GM18517 (cell line): ENCODE measurements at regions not wholly inside any gene's neighbourhood (a gene's known extent, or its start where the extent isn't known, plus 50 kb on each side); places are given as distances from the start of the nearest gene placed in this dataset.
A peak's percentile ranks its signal among the peaks of the same experiment; 100 is the strongest.

ENCODE experiments used
- ATAC-seq: cut with Tn5 transposase; IDR thresholded peaks from one replicate; pipeline ENCODE4 v1.9.1; 2021; ENCODE audit warnings: mild to moderate bottlenecking, moderate library complexity; ENCODE audit not compliant: unreplicated experiment

DNA sequence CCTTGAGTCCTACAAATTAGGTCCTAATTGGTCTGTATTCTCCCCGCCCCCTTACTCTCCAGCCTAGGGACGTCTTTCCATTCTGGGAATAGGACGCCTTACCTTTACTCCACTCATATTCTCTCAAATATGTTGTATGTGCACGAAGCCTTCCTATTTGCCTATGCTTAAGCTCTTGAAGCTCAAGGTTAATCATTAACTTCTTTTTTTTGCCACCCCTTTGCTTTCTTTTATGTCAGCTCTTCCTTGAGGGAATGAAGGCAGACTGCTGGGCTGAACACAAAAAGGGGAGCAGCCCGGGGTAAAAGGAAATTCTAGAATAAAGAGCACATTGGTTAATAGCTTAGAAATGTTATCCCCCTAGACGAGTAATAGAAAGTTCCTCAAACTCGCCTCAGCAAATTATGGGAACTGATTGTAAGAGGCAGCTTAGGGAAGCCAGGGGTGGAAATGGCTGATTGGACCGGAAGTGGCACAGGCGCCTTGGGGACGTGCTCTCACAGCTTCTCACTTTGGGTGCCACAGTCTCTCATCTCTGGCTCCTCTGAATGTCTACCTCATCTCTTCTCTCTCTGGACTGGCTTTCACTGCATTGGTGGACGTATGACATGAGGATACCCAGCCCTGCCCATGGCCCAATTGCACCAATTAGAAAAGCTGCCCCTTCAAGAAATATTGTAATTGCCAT is 122.3 kb upstream of the IL12B start:
- no peak for ATAC-seq

- ATAC-seq: no peak
Observed at GRCh38 chr5:159453209-159453608, 122.9 kb upstream of the IL12B start.

DNA sequence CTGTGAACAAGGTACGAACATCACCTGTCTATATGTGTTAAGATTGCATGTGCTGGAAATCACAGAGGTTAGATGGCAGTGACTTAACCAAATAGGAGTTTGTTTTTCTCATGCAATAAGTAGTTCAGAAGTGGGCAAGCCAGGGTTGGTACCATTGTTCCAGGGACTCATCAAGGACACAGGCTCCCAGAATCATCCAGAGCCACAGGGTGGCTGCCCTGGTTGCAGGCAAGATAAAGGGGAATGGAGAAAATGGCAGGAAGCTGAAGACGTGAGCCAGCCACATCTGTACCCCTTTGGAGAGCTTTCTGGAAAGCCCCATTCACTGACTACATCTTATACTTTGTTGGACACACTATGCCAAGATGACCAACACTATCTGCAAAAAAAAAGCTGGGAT is 126.0 kb upstream of the IL12B start:
- peak; percentile 4 for ATAC-seq

- peak; percentile 90 for ATAC-seq
Observed at GRCh38 chr5:159456722-159457465, 126.6 kb upstream of the IL12B start.

DNA sequence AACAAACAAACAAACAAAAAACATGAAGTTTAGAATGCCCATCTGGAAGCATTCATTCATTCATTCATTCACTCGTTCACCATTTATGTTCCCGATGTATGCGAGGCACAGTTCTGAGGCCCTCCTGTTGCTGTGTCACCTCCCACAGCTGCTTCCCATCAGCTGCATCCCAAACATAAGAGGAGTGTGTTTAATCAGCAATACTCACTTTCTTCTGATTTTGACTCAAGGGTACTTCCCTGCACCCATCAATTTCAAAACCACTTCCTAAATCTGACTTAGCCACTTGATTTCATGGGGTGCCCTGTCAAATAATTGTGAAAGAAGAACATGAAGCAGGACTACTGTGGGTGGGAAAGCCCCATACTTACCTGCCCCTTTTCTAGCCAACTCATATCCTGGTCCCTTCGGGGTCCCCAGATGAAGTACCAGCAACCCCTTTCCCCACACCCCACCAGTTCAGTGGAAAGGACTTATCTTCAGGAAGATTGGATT is 128.0 kb upstream of the IL12B start:
- peak; percentile 44 for ATAC-seq

DNA sequence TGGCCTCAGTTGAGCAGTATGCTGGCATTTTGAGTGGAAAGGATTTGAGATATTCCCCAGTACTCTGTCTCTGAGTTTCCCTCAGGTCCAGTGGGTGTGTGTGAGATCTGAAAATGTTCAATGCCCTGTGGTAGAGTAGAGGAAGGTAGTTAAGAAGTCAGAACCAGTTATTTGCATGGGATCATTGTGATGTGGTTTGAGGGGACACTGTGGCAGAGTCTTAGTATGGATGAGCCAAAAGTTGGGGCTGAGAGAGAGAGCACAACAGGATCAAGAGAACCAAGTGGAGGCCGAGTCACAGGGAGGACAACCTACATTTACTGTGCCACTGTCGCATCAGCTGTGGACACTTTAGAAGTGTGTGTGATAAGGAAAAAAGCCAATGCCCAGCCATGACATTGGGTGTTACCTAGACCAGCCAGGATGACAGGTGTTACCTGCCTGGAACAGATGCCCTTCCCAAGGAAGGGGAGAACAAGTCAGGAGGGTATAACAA is 128.9 kb upstream of the IL12B start:
- ATAC-seq: no peak

DNA sequence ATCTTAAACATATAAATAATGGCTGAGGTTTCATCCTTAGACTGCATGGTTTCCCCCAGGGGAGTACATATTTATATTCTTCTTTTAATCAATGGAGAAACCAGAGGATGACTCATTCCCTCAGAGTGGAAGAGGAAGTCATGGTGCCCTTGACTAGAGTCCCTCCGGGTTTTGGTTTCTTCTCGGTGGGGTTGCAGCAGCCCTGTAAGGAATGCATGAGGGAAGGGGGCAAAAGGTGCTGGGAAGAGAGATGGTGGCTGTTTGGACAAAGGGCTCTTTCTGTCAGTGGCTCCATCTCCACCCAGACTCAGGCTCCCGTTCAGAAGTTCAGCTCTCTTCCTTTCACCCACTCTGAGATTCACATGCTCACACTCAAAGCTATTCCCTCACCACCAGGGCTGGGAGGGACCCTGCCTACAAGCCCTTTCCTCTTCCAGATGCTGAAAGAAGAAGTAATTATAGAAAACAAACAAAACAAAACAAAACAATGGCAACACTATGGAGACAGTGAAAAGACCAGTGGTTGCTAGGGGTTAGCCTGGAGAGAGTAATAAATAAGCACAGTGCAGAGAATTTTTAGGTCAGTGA is 129.8 kb upstream of the IL12B start:
- ATAC-seq: no peak

GRCh38 chr5:159463590-159464321 is 133.5 kb upstream of the IL12B start:
- no peak for ATAC-seq

GRCh38 chr5:159465604-159466003 is 135.3 kb upstream of the IL12B start:
- no peak for ATAC-seq

DNA sequence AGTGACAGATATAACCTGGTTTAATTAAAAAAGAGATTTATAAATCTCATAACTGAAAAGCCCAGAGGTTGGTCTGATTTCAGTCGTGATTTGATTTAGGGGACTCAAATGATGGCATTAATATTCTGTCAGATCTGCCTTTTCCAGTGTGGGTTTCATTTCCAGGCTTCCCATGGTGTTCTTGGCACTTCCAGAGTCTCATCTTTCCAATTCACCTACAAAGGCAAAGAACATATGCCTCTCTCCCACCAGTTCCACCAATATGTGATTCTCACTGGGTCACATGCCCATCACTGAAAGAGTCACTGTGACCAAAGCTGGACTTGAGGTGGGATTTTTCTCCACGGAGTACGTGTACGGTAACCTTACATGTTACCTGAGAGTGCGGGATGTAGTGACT is 137.4 kb upstream of the IL12B start:
- ATAC-seq: no peak

DNA sequence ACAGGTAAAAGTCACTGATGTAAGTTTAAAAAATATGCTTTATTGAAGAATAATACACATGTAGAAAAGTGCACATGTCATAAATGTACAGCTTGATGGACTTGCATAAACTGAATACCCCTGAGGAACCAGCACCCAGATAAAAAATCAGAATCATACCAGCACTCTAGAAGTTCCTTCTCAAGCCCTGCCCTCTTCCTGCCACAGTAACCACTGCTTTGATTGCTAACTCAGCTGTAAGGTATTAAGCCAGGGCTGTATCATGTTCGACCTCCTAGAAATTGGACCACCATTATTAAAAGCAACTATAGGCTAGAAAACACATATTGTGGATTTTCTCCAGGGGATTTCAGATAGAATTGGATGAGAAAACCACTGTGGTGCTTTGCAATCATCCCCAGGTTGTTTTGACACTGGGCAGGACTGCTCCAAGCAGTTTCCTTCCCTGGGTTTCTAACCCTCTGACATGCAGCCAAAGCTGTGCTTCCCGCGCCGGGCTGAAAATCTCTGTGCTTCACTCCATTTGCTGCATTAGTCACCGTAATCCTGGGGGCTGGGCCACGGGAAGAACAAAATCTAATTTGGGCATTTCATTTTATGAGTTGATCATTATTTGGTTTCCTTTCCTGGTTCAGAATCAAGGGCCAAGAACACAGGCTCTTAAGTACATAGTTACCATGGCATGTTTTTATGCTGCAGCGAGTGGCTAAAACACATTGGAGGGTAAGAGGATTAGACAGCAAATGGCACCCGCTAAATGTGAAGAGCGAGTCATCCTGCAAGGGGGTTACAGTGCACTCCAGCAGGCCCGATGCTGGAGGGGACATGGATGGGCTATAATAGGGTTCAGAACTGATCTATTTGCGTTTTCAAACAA is 139.4 kb upstream of the IL12B start:
- no peak for ATAC-seq

DNA sequence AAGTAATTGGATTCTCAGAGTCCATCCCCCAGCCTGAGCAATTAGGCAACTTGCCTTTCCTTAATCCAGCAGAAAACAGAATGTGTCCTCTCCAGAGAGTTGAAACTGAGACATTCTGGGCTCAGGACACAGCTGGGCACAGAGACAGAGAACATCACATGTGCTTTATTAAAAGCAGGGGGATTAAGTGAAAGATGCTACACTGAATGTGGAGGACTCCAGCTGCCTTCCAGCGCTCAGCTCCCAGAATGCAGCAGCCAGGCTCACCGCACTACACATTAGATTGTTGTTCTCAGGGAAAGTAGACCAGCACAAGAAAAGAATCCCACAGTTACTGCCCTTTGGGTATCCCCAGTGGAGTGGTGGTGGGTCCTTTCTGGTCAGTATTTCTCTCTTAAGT is 141.6 kb upstream of the IL12B start:
- no peak for ATAC-seq

DNA sequence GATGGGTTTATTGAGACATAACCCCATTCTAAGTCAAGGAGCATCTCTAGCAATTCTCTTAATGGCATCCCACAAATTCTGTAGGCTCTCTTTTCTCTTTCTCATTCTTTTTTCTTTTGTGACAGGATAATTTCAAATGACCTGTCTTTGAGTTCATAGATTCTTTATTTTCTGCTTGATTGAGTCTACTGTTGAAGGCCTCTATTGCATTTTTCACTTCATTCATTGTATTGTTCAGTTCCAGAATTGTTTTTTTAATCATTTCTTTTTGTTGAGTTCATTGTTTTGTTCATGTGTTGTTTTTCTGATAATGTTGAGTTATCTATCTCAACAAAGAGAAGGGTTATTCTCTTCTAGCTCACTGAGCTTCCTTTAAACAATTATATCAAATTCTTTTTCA is 144.7 kb upstream of the IL12B start:
- ATAC-seq: no peak

GRCh38 chr5:159478950-159479349 is 148.7 kb upstream of the IL12B start:
- ATAC-seq: no peak

- no peak for ATAC-seq
Observed at GRCh38 chr5:159480849-159481248, 150.6 kb upstream of the IL12B start.

GRCh38 chr5:159481751-159482150 is 151.5 kb upstream of the IL12B start:
- ATAC-seq: no peak

- no peak for ATAC-seq
Observed at GRCh38 chr5:159486836-159487235, 156.5 kb upstream of the IL12B start.

GRCh38 chr5:159488516-159488915 is 158.2 kb upstream of the IL12B start:
- no peak for ATAC-seq

DNA sequence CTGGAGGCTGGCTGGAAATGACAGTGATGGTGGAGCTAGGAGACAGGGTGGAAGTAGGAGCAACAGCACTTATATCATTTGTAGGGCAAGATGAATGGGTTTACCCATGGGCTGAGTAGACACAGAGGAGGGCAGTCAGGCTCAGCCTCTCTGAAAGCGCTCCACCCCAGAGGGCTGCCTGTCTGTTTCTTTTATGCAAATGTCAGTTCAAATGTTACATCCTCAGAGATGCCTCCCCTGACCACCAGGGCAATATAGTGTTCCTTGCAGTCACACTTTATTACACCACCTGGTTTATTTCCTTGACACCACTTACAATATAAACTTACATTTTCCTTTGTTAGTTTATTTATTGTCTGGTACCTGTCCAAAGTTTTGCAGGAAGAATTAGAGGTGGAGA is 159.5 kb upstream of the IL12B start:
- peak; percentile 67 for ATAC-seq

- no peak for ATAC-seq
Observed at GRCh38 chr5:159490507-159490906, 160.2 kb upstream of the IL12B start.
